Upper lobe of right lung (tissue), 1 donor: ENCODE measurements at regions not wholly inside any gene's neighbourhood (a gene's known extent, or its start where the extent isn't known, plus 50 kb on each side); places are given as distances from the start of the nearest gene placed in this dataset.

Source experiments
- ATAC-seq: fragments of 200-7000 bp; cut with Tn5 transposase; one replicate; pipeline ENCODE4 v1.9.1; 2020; ENCODE audit warnings: mild to moderate bottlenecking, moderate library complexity
- DNase-seq: peaks from one replicate; pipeline ENCODE4 v3.0.0-alpha.2; 2020
- H3K27ac ChIP-seq: fragments of 200-600 bp; one replicate; pipeline ENCODE4 v1.8.0; 2022
- H3K27me3 ChIP-seq: fragments of 200-600 bp; one replicate; pipeline ENCODE4 v1.8.0; 2022; ENCODE audit warnings: mild to moderate bottlenecking
- H3K36me3 ChIP-seq: fragments of 200-600 bp; one replicate; pipeline ENCODE4 v1.8.0; 2022
- H3K4me1 ChIP-seq: fragments of 200-600 bp; one replicate; pipeline ENCODE4 v1.8.0; 2022
- H3K4me3 ChIP-seq: fragments of 200-600 bp; one replicate; pipeline ENCODE4 v1.8.0; 2022; ENCODE audit warnings: mild to moderate bottlenecking
- H3K9me3 ChIP-seq: fragments of 200-600 bp; one replicate; pipeline ENCODE4 v1.8.0; 2022
- intact Hi-C: fragments of 100-400 bp; cut with DNase I; formaldehyde crosslinking; loops from one replicate; pipeline ENCODE4 v1.11.0; 2022
- TF ChIP-seq, protein P1 (sequence below): fragments of 200-600 bp; IDR thresholded peaks from one replicate; pipeline ENCODE4 v1.8.0; 2022; ENCODE audit warnings: antibody characterized with exemption
- donor health status: DM: no; HTN: yes; CAD: no; lungs with severe emphysema.

DNA sequence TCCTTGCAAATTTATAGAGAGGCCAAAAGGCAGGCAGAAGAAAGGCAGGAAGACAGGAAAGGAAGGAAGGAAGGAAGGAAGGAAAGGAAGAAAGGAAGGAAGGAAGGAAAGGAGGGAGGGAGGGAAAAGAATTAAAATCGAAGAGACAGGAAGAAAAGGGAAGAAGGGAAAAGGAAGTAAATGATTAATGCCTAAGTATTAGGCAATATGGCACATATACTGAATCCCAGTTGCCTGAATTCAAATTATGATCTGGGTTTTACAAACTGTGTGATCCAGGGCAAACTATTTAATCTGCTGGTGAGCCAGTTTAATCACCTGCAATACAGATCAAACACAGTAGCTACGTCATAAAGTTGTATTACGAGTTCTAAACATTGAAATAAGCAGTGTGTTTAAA is 983.6 kb downstream of the FLRT2 start:
- no peaks in the 10 kb centered on the region for H3K27me3 ChIP-seq
- H3K4me1 ChIP-seq = no peaks in the 10 kb centered on the region
- intact Hi-C loops = no loop called here
- no peak overlapping the region for H3K4me3 ChIP-seq
- ATAC-seq (no peak), DNase-seq (no peak)
- TF ChIP-seq, protein P1, sequence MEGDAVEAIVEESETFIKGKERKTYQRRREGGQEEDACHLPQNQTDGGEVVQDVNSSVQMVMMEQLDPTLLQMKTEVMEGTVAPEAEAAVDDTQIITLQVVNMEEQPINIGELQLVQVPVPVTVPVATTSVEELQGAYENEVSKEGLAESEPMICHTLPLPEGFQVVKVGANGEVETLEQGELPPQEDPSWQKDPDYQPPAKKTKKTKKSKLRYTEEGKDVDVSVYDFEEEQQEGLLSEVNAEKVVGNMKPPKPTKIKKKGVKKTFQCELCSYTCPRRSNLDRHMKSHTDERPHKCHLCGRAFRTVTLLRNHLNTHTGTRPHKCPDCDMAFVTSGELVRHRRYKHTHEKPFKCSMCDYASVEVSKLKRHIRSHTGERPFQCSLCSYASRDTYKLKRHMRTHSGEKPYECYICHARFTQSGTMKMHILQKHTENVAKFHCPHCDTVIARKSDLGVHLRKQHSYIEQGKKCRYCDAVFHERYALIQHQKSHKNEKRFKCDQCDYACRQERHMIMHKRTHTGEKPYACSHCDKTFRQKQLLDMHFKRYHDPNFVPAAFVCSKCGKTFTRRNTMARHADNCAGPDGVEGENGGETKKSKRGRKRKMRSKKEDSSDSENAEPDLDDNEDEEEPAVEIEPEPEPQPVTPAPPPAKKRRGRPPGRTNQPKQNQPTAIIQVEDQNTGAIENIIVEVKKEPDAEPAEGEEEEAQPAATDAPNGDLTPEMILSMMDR = no peak
- H3K36me3 ChIP-seq = no peaks in the 10 kb centered on the region
- H3K27ac ChIP-seq = no peak overlapping the region
- H3K9me3 ChIP-seq = no peaks in the 10 kb centered on the region

DNA sequence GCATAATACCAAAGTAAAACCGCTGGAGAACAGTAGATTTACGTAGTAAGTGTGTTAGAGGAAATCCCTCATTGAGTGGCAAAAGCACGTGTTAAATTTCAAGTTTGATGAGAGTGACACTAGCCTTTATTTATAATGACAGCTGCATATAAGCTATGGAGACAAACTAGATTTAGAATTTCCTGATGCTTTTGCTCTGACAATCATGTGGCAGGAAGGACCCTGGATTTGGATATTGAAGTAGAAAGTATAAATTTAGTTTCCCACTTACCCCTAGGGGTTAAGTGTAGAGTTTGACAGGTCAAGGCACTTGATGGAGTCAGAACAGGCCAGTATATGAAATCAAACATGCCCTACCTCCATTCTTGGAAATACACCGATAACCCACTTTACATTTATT is 983.1 kb downstream of the FLRT2 start:
- intact Hi-C loops = no loop called here
- H3K9me3 ChIP-seq = no peaks in the 10 kb centered on the region
- H3K4me3 ChIP-seq = no peak overlapping the region
- no peaks in the 10 kb centered on the region for H3K27me3 ChIP-seq
- TF ChIP-seq, protein P1 = no peak
- DNase-seq (no peak), ATAC-seq (no peak)
- H3K27ac ChIP-seq = no peak overlapping the region
- no peaks in the 10 kb centered on the region for H3K4me1 ChIP-seq
- no peaks in the 10 kb centered on the region for H3K36me3 ChIP-seq

DNA sequence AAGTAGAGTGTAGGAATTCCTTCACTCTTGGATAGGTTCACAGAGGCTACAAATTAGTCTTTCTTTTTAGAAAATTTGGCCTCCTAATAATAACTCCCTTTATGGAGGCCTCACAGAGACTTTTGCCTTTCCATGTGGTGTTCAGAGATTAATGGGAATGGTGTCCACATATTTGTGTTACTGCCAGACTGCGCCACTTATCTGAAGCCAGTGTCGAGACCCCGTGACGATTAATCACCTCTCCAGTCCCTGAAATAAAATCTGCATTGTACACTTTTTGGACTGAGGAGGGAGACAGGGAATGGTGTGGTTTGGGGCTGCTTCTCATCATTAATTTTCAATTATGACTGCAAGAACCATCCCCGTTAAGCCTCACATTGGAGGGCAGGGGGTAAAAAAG is 980.5 kb downstream of the FLRT2 start:
- intact Hi-C loops = no loop called here
- Histone ChIP-seq H3K4me3 (no peak overlapping the region), H3K4me1 (no peaks in the 10 kb centered on the region), H3K36me3 (no peaks in the 10 kb centered on the region), H3K9me3 (no peaks in the 10 kb centered on the region), H3K27ac (no peak overlapping the region), H3K27me3 (no peaks in the 10 kb centered on the region)
- DNase-seq (no peak), ATAC-seq (no peak)
- TF ChIP-seq, protein P1 = no peak

GRCh38 chr14:86505808-86506207 is 975.9 kb downstream of the FLRT2 start:
- TF ChIP-seq, protein P1 = no peak
- ATAC-seq (no peak), DNase-seq (no peak)
- Histone ChIP-seq H3K9me3 (no peaks in the 10 kb centered on the region), H3K36me3 (no peaks in the 10 kb centered on the region), H3K27ac (no peak overlapping the region), H3K4me3 (no peak overlapping the region), H3K4me1 (no peaks in the 10 kb centered on the region), H3K27me3 (no peaks in the 10 kb centered on the region)
- intact Hi-C loops = no loop called here

DNA sequence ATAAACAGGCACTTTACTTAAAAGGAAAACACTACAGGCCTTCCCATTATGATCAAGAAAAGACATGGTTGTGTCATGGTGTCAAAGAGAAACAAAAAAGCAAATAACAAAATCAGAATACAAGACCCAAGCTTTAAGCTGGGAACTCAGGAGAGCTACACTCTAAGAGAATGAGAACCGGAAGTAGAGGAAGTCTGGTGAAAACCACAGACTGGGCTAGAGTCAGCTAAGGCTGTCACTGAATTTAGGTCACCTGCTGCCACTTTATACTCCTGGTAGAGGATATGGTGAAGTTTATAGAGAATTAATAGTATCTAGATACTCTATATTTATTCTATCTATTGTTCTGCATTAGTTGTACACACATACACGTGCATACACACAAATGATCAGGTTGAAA is 971.7 kb downstream of the FLRT2 start:
- intact Hi-C loops = no loop called here
- Histone ChIP-seq H3K27me3 (no peaks in the 10 kb centered on the region), H3K9me3 (no peaks in the 10 kb centered on the region), H3K4me1 (no peaks in the 10 kb centered on the region), H3K36me3 (no peaks in the 10 kb centered on the region), H3K27ac (no peak overlapping the region), H3K4me3 (no peak overlapping the region)
- TF ChIP-seq, protein P1 = no peak
- DNase-seq = no peak
- ATAC-seq = no peak

GRCh38 chr14:86491743-86492142 is 961.8 kb downstream of the FLRT2 start:
- ATAC-seq = no peak
- intact Hi-C loops = no loop called here
- TF ChIP-seq, protein P1 = no peak
- Histone ChIP-seq H3K4me3 (no peak overlapping the region), H3K36me3 (no peaks in the 10 kb centered on the region), H3K27ac (no peak overlapping the region), H3K9me3 (no peaks in the 10 kb centered on the region), H3K27me3 (no peaks in the 10 kb centered on the region), H3K4me1 (no peaks in the 10 kb centered on the region)
- DNase-seq = no peak
